Liver (tissue), 8 donors: ENCODE measurements at regions not wholly inside any gene's neighbourhood (a gene's known extent, or its start where the extent isn't known, plus 50 kb on each side); places are given as distances from the start of the nearest gene placed in this dataset.

ENCODE experiments used
- DNase-seq: peaks from one replicate; pipeline ENCODE4 v3.0.0-alpha.2; 2017; ENCODE audit warnings: low spot score
- H3K27ac ChIP-seq, 2 donors: one replicate each; pipeline ENCODE4 v1.7.0; 2013; ENCODE audit warnings: inconsistent platforms in 2 of 2, low read length in 2 of 2, control low read depth in 1 of 2, low read depth in 1 of 2, mild to moderate bottlenecking in 1 of 2
- H3K27me3 ChIP-seq, 4 donors: one replicate each; pipeline versions ENCODE4 v1.6.1 to v1.7.0; 2013; ENCODE audit warnings: low read length in 3 of 4, inconsistent platforms in 1 of 4, mild to moderate bottlenecking in 1 of 4, moderate library complexity in 1 of 4; ENCODE audit not compliant: control insufficient read depth in 4 of 4, insufficient read depth in 4 of 4
- H3K36me3 ChIP-seq, 4 donors: one replicate each; pipeline versions ENCODE4 v1.6.1 to v1.7.0; 2013; ENCODE audit warnings: low read length in 3 of 4, mild to moderate bottlenecking in 3 of 4, low read depth in 1 of 4, moderate library complexity in 1 of 4; ENCODE audit not compliant: control insufficient read depth in 4 of 4, insufficient read depth in 3 of 4
- H3K4me1 ChIP-seq, 4 donors: one replicate each; pipeline versions ENCODE4 v1.6.1 to v1.7.0; 2013; ENCODE audit warnings: low read length in 3 of 4, mild to moderate bottlenecking in 3 of 4, moderate library complexity in 1 of 4; ENCODE audit not compliant: control insufficient read depth in 4 of 4, insufficient read depth in 4 of 4
- H3K4me3 ChIP-seq, 3 donors: one replicate each; pipeline versions ENCODE4 v1.6.1 to v1.7.0; 2013; ENCODE audit warnings: low read length in 3 of 3, control low read depth in 1 of 3, low read depth in 1 of 3, mild to moderate bottlenecking in 1 of 3
- H3K9ac ChIP-seq, 2 donors: one replicate each; pipeline ENCODE4 v1.7.0; 2013; ENCODE audit warnings: low read length in 2 of 2, mild to moderate bottlenecking in 2 of 2, moderate library complexity in 2 of 2, control low read depth in 1 of 2, low read depth in 1 of 2
- H3K9me3 ChIP-seq, 4 donors: one replicate each; pipeline versions ENCODE4 v1.6.1 to v1.7.0; 2013; ENCODE audit warnings: low read length in 3 of 4; ENCODE audit not compliant: control insufficient read depth in 4 of 4
- ATF3 ChIP-seq: IDR thresholded peaks from 2 replicates; pipeline ENCODE4 v1.6.1; 2016; ENCODE audit warnings: antibody characterized with exemption
- CTCF ChIP-seq: fragments of 150-350 bp; IDR thresholded peaks from 2 replicates; pipeline ENCODE4 v1.5.1; 2017; ENCODE audit warnings: improper control_type of control experiment, low read depth, low read length; ENCODE audit not compliant: missing input control
- EGR1 ChIP-seq, 2 donors: IDR thresholded peaks; 2 replicates each; pipeline ENCODE4 v1.6.1; 2016 to 2018; ENCODE audit warnings: antibody characterized with exemption in 2 of 2, low read depth in 2 of 2
- FOXA1 ChIP-seq: IDR thresholded peaks from 2 replicates; pipeline ENCODE4 v1.6.1; 2016; ENCODE audit warnings: antibody characterized with exemption
- FOXA2 ChIP-seq: IDR thresholded peaks from 2 replicates; pipeline ENCODE4 v1.6.1; 2016; ENCODE audit warnings: antibody characterized with exemption
- GABPA ChIP-seq, 2 donors: IDR thresholded peaks in 1 of 2; conservative IDR thresholded peaks in 1 of 2; 2 replicates each; pipeline ENCODE4 v1.6.1; 2016; ENCODE audit warnings: antibody characterized with exemption in 2 of 2, mild to moderate bottlenecking in 1 of 2, moderate library complexity in 1 of 2
- HNF4G ChIP-seq: IDR thresholded peaks from 2 replicates; pipeline ENCODE4 v1.6.1; 2016; ENCODE audit warnings: antibody characterized with exemption
- JUND ChIP-seq, 2 donors: IDR thresholded peaks; 2 replicates each; pipeline ENCODE4 v1.6.1; 2016; ENCODE audit warnings: antibody characterized with exemption in 2 of 2
- NR2F2 ChIP-seq: IDR thresholded peaks from 2 replicates; pipeline ENCODE4 v1.6.1; 2016; ENCODE audit warnings: antibody characterized with exemption
- RAD21 ChIP-seq, 2 donors: IDR thresholded peaks; 2 replicates each; pipeline ENCODE4 v1.6.1; 2016; ENCODE audit warnings: antibody characterized with exemption in 2 of 2, mild to moderate bottlenecking in 2 of 2
- RXRA ChIP-seq, 2 donors: IDR thresholded peaks; 2 replicates each; pipeline ENCODE4 v1.6.1; 2017 to 2018; ENCODE audit warnings: antibody characterized with exemption in 2 of 2, mild to moderate bottlenecking in 1 of 2
- SP1 ChIP-seq: IDR thresholded peaks from 2 replicates; pipeline ENCODE4 v1.6.1; 2018; ENCODE audit warnings: antibody characterized with exemption, mild to moderate bottlenecking
- TAF1 ChIP-seq: conservative IDR thresholded peaks from 2 replicates; pipeline ENCODE4 v1.6.1; 2016; ENCODE audit warnings: antibody characterized with exemption, mild to moderate bottlenecking
- YY1 ChIP-seq: IDR thresholded peaks from 2 replicates; pipeline ENCODE4 v1.6.1; 2016; ENCODE audit warnings: antibody characterized with exemption, mild to moderate bottlenecking
- ZBTB33 ChIP-seq: IDR thresholded peaks from 2 replicates; pipeline ENCODE4 v1.6.1; 2016; ENCODE audit warnings: antibody characterized with exemption
- WGBS: extraction: QIAGEN DNeasy Blood & Tissue Kit; methylation state at CpG from one replicate; pipeline ENCODE4 v1.1.7; 2013; 5-methylcytosine and 5-hydroxymethylcytosine counted together
- donor health status: healthy.
- donor health status: healthy.
- donor health status: healthy.
- donor health status: healthy.
- donor health status: healthy.

- Histone ChIP-seq H3K27ac (no peak overlapping the region), H3K9ac (no peak overlapping the region), H3K4me1 (no peaks in the 10 kb centered on the region), H3K9me3 (no peaks in the 10 kb centered on the region), H3K4me3 (no peak overlapping the region), H3K36me3 (no peaks in the 10 kb centered on the region), H3K27me3 (no peaks in the 10 kb centered on the region)
- no peak for DNase-seq
- TF ChIP-seq FOXA1 (no peak), RXRA (IDR thresholded peaks at IDR 0.05) (no peak), JUND (IDR thresholded peaks at IDR 0.05) (no peak), CTCF (no peak), GABPA (IDR thresholded peaks at IDR 0.05 in 1 of 2, conservative IDR thresholded peaks at IDR 0.05 in 1 of 2) (no peak)
- WGBS = 91% methylated on average over 14 of the region's 14 CpGs
These were observed 362.6 kb upstream of the TCF4 start for GRCh38 chr18:55950379-55951166.

GRCh38 chr18:55934821-55935220 lies 346.8 kb upstream of the TCF4 start:
- peaks cover 0 to 5% (median 2%) of the 10 kb centered on the region in 4 donors for H3K9me3 ChIP-seq

More at GRCh38 chr18:55934821-55935220, 346.8 kb upstream of the TCF4 start:
- Histone ChIP-seq H3K36me3 (no peaks in the 10 kb centered on the region), H3K27me3 (no peaks in the 10 kb centered on the region), H3K4me3 (no peak overlapping the region), H3K9ac (no peak overlapping the region), H3K27ac (no peak overlapping the region), H3K4me1 (no peaks in the 10 kb centered on the region)
- TF ChIP-seq YY1 (no peak), JUND (IDR thresholded peaks at IDR 0.05) (no peak), HNF4G (no peak), EGR1 (IDR thresholded peaks at IDR 0.05; ENCODE audit: low read depth in 2 of 2) (no peak), ZBTB33 (no peak), TAF1 (no peak), FOXA1 (no peak), SP1 (no peak), RAD21 (IDR thresholded peaks at IDR 0.05) (no peak), CTCF (no peak), NR2F2 (no peak), FOXA2 (no peak), ATF3 (no peak)
- no peak for DNase-seq
